Iris pigment epithelial cell (primary cell): ENCODE measurements at regions not wholly inside any gene's neighbourhood (a gene's known extent, or its start where the extent isn't known, plus 50 kb on each side); places are given as distances from the start of the nearest gene placed in this dataset.

Experiments
- DNase-seq: peaks from one replicate; pipeline ENCODE4 v3.0.0-alpha.2; 2011; ENCODE audit warnings: low read depth

DNA sequence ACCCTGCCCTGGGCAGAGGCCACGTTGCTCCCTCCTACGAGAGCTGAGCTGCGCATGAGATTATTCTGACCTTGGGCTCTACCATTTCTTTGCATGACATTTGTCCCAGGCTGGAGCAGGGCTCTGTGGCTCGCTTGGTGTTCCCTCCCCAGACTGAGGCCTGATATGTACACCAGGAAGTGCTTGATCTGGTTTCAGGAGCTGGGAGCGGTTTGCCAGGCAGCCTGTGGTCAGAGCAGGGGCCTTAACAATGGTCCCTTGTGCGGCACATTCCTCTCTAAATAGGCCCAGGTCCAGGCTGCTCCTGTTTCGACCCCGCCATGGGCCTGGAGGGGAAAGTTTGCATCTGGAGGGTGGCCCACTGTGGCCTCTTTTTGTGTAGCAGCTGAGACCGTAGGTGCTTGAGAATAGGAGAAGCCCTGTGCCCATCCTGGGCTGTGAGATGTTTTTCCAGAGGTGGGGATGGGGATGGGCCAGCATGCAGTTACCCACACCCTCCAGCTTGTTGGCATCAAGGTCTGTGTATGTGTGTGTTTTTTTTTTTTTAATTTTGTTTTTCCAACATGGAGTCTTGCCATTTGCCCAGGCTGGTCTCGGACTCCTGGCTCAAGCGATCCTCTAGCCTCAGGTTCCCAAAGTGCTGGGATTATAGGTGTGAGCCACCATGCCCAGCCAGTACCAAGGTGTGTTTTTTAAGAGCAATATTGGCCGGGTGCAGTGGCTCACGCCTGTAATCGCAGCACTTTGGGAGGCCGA lies 253.9 kb downstream of the SEC14L1 start:
- no peak for DNase-seq

DNA sequence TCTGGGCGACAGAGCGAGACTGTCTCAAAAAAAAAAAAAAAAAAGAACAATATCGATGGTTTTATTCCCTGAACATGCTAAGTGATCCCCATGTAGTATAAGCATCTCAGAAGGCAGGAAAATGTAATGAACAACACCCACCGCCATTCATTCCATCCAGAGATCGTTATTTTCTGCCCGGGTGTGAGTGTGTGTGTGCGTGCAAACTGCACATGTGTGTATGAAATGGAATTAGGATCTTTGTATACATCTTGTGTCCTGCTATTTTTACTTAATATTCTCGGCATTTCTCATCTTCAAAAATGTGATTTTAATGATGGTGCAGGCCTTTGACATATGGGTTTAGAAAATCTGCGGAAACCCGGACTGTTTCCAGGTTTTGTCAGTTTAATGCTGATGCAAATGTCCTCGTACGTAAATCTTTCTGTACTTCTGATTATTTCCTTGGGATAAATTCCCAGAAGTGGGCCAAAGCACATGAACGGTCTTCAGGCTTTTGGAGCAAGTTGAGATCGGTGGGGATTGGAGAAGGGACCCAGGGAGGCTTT lies 254.8 kb downstream of the SEC14L1 start:
- no peak for DNase-seq

DNA sequence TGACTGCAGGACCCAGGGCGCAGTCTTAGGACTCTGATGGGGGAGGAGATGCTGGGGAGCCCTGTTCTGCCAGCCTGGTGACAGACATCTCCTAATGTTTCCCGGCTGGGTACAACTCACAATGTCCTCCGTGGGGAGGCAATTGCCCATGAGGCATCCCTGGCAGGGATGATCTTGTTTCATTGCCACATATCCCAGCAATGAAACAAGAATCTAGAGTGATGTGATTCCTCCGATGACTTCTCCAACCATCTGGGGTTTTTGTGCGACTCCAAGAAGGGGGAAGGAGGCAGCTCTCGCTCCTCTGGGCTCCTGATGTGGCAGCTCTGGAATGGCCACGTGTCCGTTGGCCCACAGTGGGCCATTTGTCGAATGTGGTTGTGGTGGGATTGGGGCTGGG lies 255.8 kb downstream of the SEC14L1 start:
- no peak for DNase-seq

- no peak for DNase-seq
Measured at GRCh38 chr17:77398274-77398673, 257.5 kb downstream of the SEC14L1 start.

DNA sequence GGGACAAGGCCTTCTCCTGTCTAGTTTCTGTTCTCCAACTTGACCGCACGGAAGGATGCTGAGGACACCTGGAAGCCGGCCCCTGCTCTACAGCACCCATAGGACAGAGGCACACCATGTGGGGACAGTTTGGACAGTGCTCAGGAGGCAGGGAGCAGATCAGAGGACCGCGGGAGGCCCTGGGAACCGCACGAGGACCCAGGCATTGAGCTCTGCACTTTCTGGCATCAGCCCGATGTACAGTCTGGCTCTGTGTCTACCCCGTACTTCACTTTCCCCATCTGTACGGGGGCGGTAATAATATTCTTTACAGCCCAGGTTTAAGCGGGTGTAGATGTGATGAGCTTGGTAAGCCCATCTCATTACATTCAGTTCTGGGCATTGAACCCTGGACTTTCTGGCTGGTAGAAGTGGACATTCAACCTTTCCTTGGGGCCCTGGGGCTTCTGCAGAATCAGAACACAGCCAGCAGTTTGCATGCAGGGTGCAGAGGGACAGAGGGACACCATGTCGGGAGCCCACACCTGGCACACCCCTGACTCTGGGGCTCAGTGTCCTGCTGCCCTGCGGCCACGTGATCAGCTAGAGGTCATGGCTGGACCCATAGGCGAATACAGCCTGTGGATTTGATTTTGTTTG lies 258.7 kb downstream of the SEC14L1 start:
- DNase-seq, result no peak

DNA sequence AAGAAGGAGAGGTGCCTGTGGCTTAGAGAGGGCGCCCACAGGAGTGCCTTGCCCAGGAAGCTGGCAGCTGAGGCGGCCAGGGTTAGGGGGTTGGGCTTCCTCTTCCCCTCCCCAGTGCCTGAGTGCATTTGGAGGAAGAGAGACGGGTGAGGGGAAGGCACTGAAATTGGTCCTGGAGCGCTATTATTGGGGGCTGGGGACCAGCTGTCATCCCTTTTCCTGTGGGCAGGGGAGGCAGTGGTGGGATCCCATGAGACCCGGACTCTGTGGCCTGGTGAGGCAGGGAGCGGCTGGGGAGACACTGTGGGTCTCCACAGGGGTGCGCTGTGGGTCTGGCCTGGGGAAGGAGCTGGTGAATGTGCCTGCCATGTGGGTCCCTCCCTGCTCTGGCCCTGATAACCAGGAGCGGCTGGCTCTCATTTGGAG lies 259.7 kb downstream of the SEC14L1 start:
- no peak for DNase-seq

GRCh38 chr17:77402159-77402731 lies 261.5 kb downstream of the SEC14L1 start:
- no peak for DNase-seq

GRCh38 chr17:77403854-77404253 lies 263.1 kb downstream of the SEC14L1 start:
- DNase-seq, result no peak

DNA sequence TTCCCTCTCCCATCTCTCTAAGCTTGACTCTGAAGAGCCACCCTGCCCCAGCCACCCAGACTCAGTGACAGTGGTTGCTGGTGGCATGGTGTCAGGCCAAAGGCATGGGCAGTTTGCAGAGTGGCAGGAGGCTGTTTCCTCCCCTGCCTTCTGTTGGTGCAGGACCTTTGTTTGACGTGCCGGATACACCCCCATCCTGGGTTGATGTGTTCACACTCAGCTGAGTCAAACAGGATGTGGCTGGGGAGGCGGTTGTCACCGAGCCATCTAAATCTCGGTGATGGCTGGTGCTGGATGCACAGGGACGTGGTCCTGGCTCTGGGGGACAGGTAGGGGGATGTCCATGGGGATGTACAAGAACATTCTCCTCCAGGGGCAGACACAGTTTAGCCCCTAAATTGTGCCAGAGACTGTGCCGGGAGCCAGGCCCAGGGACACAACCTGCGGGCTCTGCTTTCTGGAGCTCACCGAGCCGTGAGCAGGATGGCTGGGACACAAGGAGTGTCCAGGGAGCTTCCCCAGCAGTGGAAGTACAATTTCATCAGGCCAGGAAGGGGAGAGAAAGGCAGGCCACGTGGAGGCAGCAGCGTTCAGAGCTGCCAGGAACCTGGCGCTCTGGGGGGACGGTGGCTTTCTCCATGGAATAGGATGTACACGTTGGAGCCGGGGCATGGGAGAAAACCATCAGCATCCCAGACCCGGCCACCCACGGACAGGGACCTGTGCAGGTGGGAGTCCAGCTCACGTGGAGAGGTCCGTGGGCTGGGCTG lies 264.2 kb downstream of the SEC14L1 start:
- DNase-seq, result peak; percentile 80

- no peak for DNase-seq
Measured at GRCh38 chr17:77405867-77406732, 265.3 kb downstream of the SEC14L1 start.

DNA sequence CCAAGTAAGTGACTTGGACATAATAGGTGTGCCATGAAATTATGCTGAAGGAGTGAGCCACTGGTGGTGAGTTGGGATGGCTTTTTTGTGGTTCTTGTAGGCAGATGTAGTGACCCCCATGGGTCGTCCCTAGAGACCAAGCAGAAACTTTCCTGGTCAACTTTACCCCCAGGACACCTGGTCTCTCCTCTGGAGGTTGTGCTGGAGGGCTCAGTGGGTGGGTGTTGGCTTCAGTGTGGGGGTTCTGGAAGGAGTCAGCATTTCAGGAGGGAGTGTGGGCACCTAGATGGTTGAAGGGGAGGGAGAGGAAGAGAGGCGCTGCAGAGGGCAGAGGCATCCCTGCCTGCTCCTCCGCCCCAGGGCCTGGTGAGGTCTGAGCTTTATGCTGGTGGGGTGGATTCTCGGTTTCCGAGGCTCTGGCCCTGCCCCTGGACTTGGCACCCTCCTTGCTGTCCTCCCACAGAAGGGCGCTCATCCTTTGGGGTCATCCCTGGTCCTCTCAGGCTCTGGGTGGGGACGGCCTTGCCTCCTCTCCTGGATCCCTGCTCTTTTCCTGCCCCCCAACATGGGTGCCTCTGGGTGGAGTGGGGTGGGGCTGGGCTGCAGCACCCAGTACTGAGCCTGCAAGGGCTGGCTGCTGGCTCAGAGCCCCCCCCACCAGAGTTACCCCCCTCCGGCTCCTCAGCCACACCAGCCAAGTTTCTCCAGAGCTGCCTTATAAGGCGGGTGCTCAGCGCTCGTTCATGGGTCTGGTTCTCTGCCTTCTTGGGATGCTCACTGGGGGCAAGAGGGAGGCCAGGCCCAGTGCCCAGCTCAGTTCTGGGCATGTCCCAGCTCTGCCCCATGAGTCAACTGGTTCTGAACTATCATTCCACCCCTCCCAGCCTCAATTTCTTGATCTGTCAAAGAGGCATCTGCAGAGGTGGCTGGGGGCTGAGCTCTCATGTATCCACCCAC lies 266.8 kb downstream of the SEC14L1 start:
- no peak for DNase-seq

DNA sequence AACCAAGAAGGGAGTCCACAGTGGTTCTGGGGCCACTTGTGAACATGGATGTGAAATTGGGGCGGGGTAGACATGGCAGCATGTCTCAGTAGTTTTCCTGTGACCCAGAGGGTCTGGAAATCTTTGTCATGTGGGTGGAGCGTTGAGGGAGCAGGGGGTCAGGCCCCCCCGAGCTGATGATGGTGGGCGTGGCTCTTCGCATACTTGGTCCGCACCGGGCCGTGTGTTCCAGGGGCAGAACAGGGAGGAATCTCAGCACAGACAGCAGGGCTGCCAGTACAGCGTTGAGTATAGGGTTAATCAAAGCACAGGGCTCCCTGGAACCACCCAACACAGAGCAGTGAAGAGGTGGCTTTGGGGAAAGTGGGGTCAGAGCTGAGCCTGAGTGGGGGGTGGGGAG lies 267.5 kb downstream of the SEC14L1 start:
- no peak for DNase-seq

- DNase-seq, result peak; percentile 77
Measured at GRCh38 chr17:77409282-77410161, 268.8 kb downstream of the SEC14L1 start.

DNA sequence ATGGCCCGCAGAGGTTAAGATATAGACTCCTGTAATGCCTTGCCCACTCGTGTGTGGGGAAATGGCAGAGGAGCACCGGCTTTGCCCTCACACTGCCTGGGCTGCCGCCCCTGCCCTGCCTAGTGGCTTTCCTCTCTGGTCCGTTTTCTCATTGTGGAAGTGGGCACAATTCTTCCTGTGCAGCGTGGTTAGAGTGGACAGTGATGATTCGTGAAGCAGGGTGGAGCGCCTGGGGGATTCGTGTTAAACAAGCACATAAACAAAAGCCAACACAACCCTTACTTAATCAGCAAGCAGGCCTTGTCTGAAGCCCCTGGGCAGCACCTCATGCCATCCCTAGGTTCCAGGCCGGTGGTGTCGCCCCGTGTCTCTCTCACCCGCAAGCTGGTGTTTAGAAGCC lies 269.7 kb downstream of the SEC14L1 start:
- no peak for DNase-seq

- DNase-seq, result no peak
Measured at GRCh38 chr17:77414811-77415400, 274.1 kb downstream of the SEC14L1 start.

DNA sequence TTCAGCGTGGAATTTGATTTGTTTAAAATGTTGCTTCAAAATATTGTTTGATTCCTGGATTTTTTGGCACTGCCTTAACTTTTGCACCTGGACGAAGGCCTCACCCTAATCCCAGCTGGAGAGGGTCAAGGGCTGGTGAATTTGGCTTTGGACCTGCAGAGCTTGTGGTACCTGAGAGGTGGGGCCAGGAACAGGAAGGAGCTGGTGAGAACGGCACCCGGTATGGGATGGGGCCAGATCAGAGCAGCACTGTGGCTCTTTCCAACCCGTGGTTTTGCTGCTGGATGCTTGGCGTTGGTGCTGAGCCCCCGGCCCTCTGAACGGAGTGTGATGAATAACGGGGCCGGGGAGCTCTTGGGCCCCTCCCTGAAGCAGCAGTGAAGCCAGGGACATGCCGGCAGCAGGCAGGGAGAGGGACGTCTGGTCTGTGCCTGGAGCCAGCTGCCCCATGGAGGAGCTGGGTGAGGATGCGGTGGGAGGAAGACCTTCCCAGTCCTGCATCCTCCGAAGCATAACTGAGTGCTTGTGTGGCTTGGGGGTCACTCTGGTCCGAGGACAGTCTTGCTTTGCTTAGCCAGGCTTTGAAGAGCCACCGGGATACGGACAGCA lies 275.4 kb downstream of the SEC14L1 start:
- no peak for DNase-seq

DNA sequence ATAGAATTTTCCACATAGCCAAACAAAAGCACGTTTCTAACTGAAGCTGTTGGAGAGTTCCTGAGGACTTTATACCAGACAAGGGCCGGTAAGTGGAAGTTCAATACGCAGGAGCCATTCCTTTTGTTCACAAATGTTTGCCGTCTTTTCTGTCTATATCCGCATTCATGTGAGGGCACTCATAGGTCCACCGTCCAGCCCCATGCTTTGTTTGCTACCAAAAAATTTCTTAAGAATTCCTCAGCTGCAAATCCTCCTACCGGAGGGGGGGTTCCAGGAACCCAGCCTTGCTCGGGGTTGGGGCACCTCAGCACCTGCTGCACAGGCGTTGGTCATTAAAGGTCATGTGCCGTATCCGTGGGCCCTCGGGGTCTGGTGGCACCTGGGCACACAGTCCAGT lies 276.8 kb downstream of the SEC14L1 start:
- DNase-seq, result no peak

- DNase-seq, result no peak
Measured at GRCh38 chr17:77418609-77419008, 277.8 kb downstream of the SEC14L1 start.
